ENCODE measurements at regions not wholly inside any gene's neighbourhood (a gene's known extent, or its start where the extent isn't known, plus 50 kb on each side); places are given as distances from the start of the nearest gene placed in this dataset.

DNA sequence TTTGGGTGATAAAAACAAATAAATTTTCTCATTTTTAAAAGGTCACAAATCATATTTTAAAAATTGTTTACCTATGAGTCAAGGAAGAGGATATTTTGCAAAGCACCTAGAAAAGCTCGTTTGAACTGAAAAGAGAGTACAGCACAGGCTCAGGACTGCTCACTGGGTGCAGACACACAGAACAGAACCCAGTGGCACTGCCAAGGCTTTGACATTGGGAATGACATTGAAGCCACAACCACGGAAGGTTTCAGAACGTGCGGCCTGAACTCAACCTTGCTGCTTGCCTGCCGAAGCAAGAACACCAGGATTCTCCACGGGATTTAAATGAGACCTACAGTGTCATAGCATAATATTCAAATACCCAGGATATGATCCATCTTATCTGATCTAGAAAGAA lies 597.1 kb upstream of the B3GAT1 start:
- WGBS (ENCODE audit: insufficient coverage, low coverage, low lambda C conversion rate, missing lambda C conversion rate): 58% methylated on average over 6 of the region's 6 CpGs
- Histone ChIP-seq H3K4me1 (no peaks in the 10 kb centered on the region), H3K9me3 (no peaks in the 10 kb centered on the region), H3K27me3 (no peaks in the 10 kb centered on the region), H3K4me3 (no peak overlapping the region), H3K36me3 (no peaks in the 10 kb centered on the region), H3K27ac (no peak overlapping the region)
- intact Hi-C loops (cut with DNase I): no loop called here
- no peak for ATAC-seq
- no peak for DNase-seq
- TF ChIP-seq, protein P1, sequence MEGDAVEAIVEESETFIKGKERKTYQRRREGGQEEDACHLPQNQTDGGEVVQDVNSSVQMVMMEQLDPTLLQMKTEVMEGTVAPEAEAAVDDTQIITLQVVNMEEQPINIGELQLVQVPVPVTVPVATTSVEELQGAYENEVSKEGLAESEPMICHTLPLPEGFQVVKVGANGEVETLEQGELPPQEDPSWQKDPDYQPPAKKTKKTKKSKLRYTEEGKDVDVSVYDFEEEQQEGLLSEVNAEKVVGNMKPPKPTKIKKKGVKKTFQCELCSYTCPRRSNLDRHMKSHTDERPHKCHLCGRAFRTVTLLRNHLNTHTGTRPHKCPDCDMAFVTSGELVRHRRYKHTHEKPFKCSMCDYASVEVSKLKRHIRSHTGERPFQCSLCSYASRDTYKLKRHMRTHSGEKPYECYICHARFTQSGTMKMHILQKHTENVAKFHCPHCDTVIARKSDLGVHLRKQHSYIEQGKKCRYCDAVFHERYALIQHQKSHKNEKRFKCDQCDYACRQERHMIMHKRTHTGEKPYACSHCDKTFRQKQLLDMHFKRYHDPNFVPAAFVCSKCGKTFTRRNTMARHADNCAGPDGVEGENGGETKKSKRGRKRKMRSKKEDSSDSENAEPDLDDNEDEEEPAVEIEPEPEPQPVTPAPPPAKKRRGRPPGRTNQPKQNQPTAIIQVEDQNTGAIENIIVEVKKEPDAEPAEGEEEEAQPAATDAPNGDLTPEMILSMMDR (IDR thresholded peaks at IDR 0.05): no peak
- TF ChIP-seq POLR2A (IDR thresholded peaks at IDR 0.05): no peak

DNA sequence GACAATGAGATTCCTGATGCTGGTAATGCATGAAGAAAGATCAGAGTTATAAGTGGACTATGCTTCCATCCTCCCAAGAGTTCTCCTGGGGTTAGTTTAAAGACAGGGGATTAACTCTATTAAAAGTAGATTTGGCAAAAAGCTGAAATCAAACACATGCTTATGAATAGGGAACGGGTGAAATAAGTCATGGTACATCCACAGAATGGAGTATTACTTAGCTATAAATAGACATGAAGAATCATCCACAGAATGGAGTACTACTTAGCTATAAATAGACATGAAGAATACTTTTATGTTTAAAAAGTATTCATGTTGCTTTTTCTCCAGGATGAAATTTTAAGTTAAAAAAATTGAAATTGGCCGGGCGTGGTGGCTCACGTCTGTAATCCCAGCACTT lies 596.4 kb upstream of the B3GAT1 start:
- Histone ChIP-seq H3K4me3 (no peak overlapping the region), H3K9me3 (no peaks in the 10 kb centered on the region), H3K4me1 (no peaks in the 10 kb centered on the region), H3K27ac (no peak overlapping the region), H3K36me3 (no peaks in the 10 kb centered on the region), H3K27me3 (no peaks in the 10 kb centered on the region)
- no peak for DNase-seq
- intact Hi-C loops (cut with DNase I): no loop called here
- TF ChIP-seq, protein P1 (IDR thresholded peaks at IDR 0.05): no peak
- TF ChIP-seq POLR2A (IDR thresholded peaks at IDR 0.05): no peak
- ATAC-seq: no peak
- WGBS (ENCODE audit: insufficient coverage, low coverage, low lambda C conversion rate, missing lambda C conversion rate): 59% methylated on average over 4 of the region's 4 CpGs

DNA sequence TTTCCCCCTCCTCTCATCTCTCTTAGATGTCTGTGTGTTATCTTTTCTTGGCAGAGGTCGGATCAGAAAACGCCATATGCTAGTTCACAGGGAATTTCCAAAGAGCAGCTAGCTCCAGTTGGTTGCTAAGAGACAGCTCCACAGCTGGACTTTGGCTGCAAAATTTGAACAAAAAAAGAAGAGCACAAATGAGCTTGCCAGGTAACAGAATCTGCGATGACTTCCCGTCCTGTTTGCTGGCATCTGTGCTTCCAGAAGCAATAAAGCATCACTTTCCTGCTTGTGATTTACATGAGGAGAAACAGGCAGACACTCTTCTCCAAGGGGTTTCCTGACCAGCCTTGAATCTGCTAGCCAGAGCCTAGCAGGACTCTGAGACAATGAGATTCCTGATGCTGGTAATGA lies 596.0 kb upstream of the B3GAT1 start:
- ATAC-seq (peak in 1 of 4 donors; percentile 31), DNase-seq (no peak)
- Histone ChIP-seq H3K27ac (no peak overlapping the region), H3K4me3 (no peak overlapping the region), H3K36me3 (no peaks in the 10 kb centered on the region), H3K4me1 (no peaks in the 10 kb centered on the region), H3K27me3 (no peaks in the 10 kb centered on the region), H3K9me3 (no peaks in the 10 kb centered on the region)
- WGBS (ENCODE audit: insufficient coverage, low coverage, low lambda C conversion rate, missing lambda C conversion rate): 9% methylated on average over 4 of the region's 4 CpGs
- intact Hi-C loops (cut with DNase I): no loop called here
- TF ChIP-seq, protein P1 (IDR thresholded peaks at IDR 0.05): no peak
- no peak for TF ChIP-seq POLR2A (IDR thresholded peaks at IDR 0.05)

DNA sequence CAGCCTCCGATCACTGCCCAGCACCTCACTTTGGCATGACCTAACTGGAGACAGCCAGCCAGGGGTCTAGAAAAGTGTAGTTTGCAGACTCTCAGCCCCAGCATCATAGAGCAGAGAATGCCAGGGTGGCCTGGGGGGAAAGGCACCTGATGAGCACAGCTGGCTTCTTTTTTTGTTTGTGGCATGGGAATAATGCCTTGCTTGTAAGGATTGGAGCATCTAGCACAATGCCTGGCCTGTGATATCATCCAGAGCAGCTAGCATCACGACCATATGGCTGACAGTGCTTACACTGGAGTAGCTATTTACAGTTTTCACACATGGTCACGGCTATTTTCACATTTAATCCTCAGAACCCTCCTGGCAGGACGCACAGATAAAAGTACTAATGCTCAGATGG lies 594.8 kb upstream of the B3GAT1 start:
- Histone ChIP-seq H3K4me1 (no peaks in the 10 kb centered on the region), H3K36me3 (no peaks in the 10 kb centered on the region), H3K9me3 (no peaks in the 10 kb centered on the region), H3K4me3 (no peak overlapping the region), H3K27ac (no peak overlapping the region), H3K27me3 (no peaks in the 10 kb centered on the region)
- WGBS (ENCODE audit: insufficient coverage, low coverage, low lambda C conversion rate, missing lambda C conversion rate): 56% methylated on average over 4 of the region's 4 CpGs
- DNase-seq (no peak), ATAC-seq (no peak)
- intact Hi-C loops (cut with DNase I): no loop called here
- TF ChIP-seq POLR2A (IDR thresholded peaks at IDR 0.05): no peak

DNA sequence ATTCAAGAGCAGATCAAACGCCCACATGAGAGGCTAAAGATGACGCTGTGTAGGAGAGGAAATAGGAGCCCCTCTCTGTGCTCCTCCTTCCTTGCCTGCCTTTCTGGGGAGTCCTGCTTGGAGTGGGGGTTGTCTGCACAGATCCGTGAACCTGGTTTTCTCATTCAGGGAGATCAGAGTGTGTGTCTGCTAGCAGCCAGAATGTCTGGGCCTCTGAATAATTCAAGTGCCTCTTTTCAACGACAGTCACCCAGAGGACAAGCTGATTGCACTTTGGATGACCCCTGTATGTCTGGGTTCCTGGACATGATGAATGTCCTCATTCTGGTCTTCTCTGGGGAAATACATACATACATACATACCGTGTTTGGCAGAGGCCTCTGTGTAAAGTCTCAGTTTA lies 592.5 kb upstream of the B3GAT1 start:
- Histone ChIP-seq H3K4me1 (no peaks in the 10 kb centered on the region), H3K27ac (no peak overlapping the region), H3K4me3 (no peak overlapping the region), H3K36me3 (no peaks in the 10 kb centered on the region), H3K9me3 (no peaks in the 10 kb centered on the region), H3K27me3 (no peaks in the 10 kb centered on the region)
- ATAC-seq (no peak), DNase-seq (no peak)
- intact Hi-C loops (cut with DNase I): no loop called here
- TF ChIP-seq POLR2A (IDR thresholded peaks at IDR 0.05): no peak
- TF ChIP-seq, protein P1 (IDR thresholded peaks at IDR 0.05): no peak
- WGBS (ENCODE audit: insufficient coverage, low coverage, low lambda C conversion rate, missing lambda C conversion rate): 42% methylated on average over 4 of the region's 5 CpGs

All from right lobe of liver (tissue), 6 donors.